B cell (primary cell): ENCODE measurements at regions not wholly inside any gene's neighbourhood (a gene's known extent, or its start where the extent isn't known, plus 50 kb on each side); places are given as distances from the start of the nearest gene placed in this dataset.

Experiments used
- ATAC-seq: fragments of 200-7000 bp; cut with Tn5 transposase; one replicate; pipeline ENCODE4 v1.10.0; 2021; ENCODE audit warnings: low read depth, mild to moderate bottlenecking, moderate number of reproducible peaks, moderate library complexity
- CTCF ChIA-PET: fragments of 350-600 bp; sonication (Branson Sonifier 250); formaldehyde crosslinking; loops from one replicate; lab custom pipeline; 2021; ENCODE audit warnings: antibody characterized with exemption, inconsistent platforms; lab: Charles Lee
- POLR2A ChIA-PET: fragments of 350-600 bp; sonication (Branson Sonifier 250); formaldehyde crosslinking; loops from one replicate; lab custom pipeline; 2021; ENCODE audit warnings: antibody characterized with exemption; lab: Charles Lee
- DNase-seq: peaks from one replicate; pipeline ENCODE4 v3.0.0; 2013
- H2AFZ ChIP-seq: 2 replicates; pipeline ENCODE4 v1.6.1; 2012; ENCODE audit warnings: mild to moderate bottlenecking, low read depth, low read length; ENCODE audit not compliant: insufficient read depth, poor library complexity, severe bottlenecking
- H3K27ac ChIP-seq, 2 donors: 1 replicate in 1 of 2; 2 replicates in 1 of 2; pipeline ENCODE4 v1.5.1; 2012 to 2013; ENCODE audit warnings: low read length in 2 of 2, mild to moderate bottlenecking in 2 of 2, moderate library complexity in 1 of 2
- H3K27me3 ChIP-seq, 4 experiments: fragments of 200-600 bp in 1 of 4; sonication (generic) in 1 of 4; replicated peaks in 1 of 4; 1 replicate in 2 of 4; 2 replicates in 2 of 4; pipeline versions ENCODE4 v1.6.1 to v1.7.0; 2013 to 2016; ENCODE audit warnings: low read length in 3 of 4, mild to moderate bottlenecking in 2 of 4, mixed read lengths in 1 of 4, moderate library complexity in 1 of 4; ENCODE audit not compliant: insufficient read depth in 4 of 4, control insufficient read depth in 3 of 4; ENCODE audit errors: control extremely low read depth in 1 of 4
- H3K36me3 ChIP-seq, 2 experiments: replicated peaks in 1 of 2; 1 replicate in 1 of 2; 2 replicates in 1 of 2; pipeline versions ENCODE4 v1.6.1 to v1.7.1; 2013; ENCODE audit warnings: low read length in 1 of 2; ENCODE audit not compliant: insufficient read depth in 2 of 2, control insufficient read depth in 1 of 2; ENCODE audit errors: control extremely low read depth in 1 of 2, extremely low read depth in 1 of 2
- H3K4me1 ChIP-seq, 2 donors: fragments of 200-600 bp in 1 of 2; sonication (generic) in 1 of 2; 1 replicate in 1 of 2; 2 replicates in 1 of 2; pipeline versions ENCODE4 v1.5.1 to v1.6.1; 2013 to 2017; ENCODE audit warnings: low read length in 2 of 2; ENCODE audit not compliant: control insufficient read depth in 2 of 2, insufficient read depth in 2 of 2
- H3K4me2 ChIP-seq: replicated peaks from 2 replicates; pipeline ENCODE3; 2012; ENCODE audit warnings: mild to moderate bottlenecking, low read depth, low read length; ENCODE audit not compliant: poor library complexity, severe bottlenecking
- H3K4me3 ChIP-seq, 5 experiments: fragments of 200-600 bp in 1 of 5; sonication (generic) in 1 of 5; 1 replicate in 3 of 5; 2 replicates in 2 of 5; pipeline versions ENCODE4 v1.5.1 to v1.7.0; 2011 to 2016; ENCODE audit warnings: low read length in 4 of 5, mild to moderate bottlenecking in 4 of 5, low read depth in 2 of 5, control low read depth in 1 of 5, moderate library complexity in 1 of 5; ENCODE audit not compliant: insufficient read depth in 1 of 5; ENCODE audit errors: control extremely low read depth in 1 of 5, extremely low read depth in 1 of 5
- H3K79me2 ChIP-seq: fragments of 200-600 bp; sonication (generic); one replicate; pipeline ENCODE4 v1.6.0; 2016; ENCODE audit warnings: low read length; ENCODE audit not compliant: control insufficient read depth, insufficient read depth
- H3K9ac ChIP-seq: fragments of 200-600 bp; sonication (generic); 2 replicates; pipeline ENCODE4 v1.6.1; 2017; ENCODE audit warnings: mild to moderate bottlenecking, low read length, moderate library complexity
- H3K9me3 ChIP-seq, 3 donors: one replicate each; pipeline versions ENCODE4 v1.6.1 to v1.7.1; 2013; ENCODE audit warnings: low read length in 2 of 3; ENCODE audit not compliant: control insufficient read depth in 2 of 3, insufficient read depth in 1 of 3; ENCODE audit errors: control extremely low read depth in 1 of 3
- H4K20me1 ChIP-seq: 2 replicates; pipeline ENCODE4 v1.6.0; 2012; ENCODE audit warnings: mild to moderate bottlenecking, low read length; ENCODE audit not compliant: insufficient read depth, control insufficient read depth, poor library complexity, severe bottlenecking
- H3K27ac Mint-ChIP-seq: one replicate; pipeline ENCODE4 v1.8.0; 2021; ENCODE audit warnings: mixed read lengths
- H3K27me3 Mint-ChIP-seq: one replicate; pipeline ENCODE4 v1.8.0; 2021; ENCODE audit warnings: mixed read lengths
- H3K4me1 Mint-ChIP-seq: one replicate; pipeline ENCODE4 v1.8.0; 2021; ENCODE audit warnings: mixed read lengths
- H3K4me3 Mint-ChIP-seq: one replicate; pipeline ENCODE4 v1.8.0; 2021; ENCODE audit warnings: mixed read lengths
- H3K9me3 Mint-ChIP-seq: one replicate; pipeline ENCODE4 v1.8.0; 2022; ENCODE audit warnings: mixed read lengths; ENCODE audit not compliant: insufficient read depth
- CTCF ChIP-seq: fragments of 200-600 bp; IDR thresholded peaks from one replicate; pipeline ENCODE4 v1.8.0; 2022; ENCODE audit warnings: antibody characterized with exemption, mild to moderate bottlenecking
- EZH2 ChIP-seq: IDR thresholded peaks from 2 replicates; pipeline ENCODE4 v1.6.1; 2012; ENCODE audit warnings: borderline replicate concordance, low read depth, mild to moderate bottlenecking, moderate library complexity, low read length; ENCODE audit not compliant: insufficient read depth, poor library complexity, severe bottlenecking
- WGBS: methylation state at CpG from one replicate; pipeline ENCODE4 v1.1.5; 2013; ENCODE audit warnings: missing lambda C conversion rate; ENCODE audit not compliant: insufficient coverage; 5-methylcytosine and 5-hydroxymethylcytosine counted together
- intact Hi-C: fragments of 100-400 bp; cut with micrococcal nuclease; formaldehyde crosslinking; loops from one replicate; pipeline ENCODE4 v1.10.0; 2022

GRCh38 chr3:13712682-13713180 is 163.8 kb downstream of the FBLN2 start:
- H3K4me3 Mint-ChIP-seq, result no peak overlapping the region
- H3K36me3 ChIP-seq, result no peaks in the 10 kb centered on the region
- peaks cover 11% of the 10 kb centered on the region for H3K9me3 Mint-ChIP-seq
- H3K4me1 Mint-ChIP-seq, result no peaks in the 10 kb centered on the region
- CTCF ChIA-PET, result no interaction called here
- DNase-seq, result no peak
- H3K79me2 ChIP-seq, result no peaks in the 10 kb centered on the region
- H4K20me1 ChIP-seq, result no peaks in the 10 kb centered on the region
- no peak overlapping the region for H2AFZ ChIP-seq
- WGBS, result 59% methylated on average over 3 of the region's 3 CpGs
- intact Hi-C loops, result no loop called here
- no peak overlapping the region for H3K27ac ChIP-seq
- H3K4me2 ChIP-seq, result no peak overlapping the region
- no peaks in the 10 kb centered on the region for H3K27me3 ChIP-seq
- H3K4me3 ChIP-seq, result no peak overlapping the region
- H3K27me3 Mint-ChIP-seq, result peaks cover 14% of the 10 kb centered on the region
- no peak for ATAC-seq
- no peak for TF ChIP-seq CTCF
- H3K9ac ChIP-seq, result no peak overlapping the region
- H3K9me3 ChIP-seq, result peaks cover 0 to 37% (median 0%) of the 10 kb centered on the region in 3 donors
- no peaks in the 10 kb centered on the region for H3K4me1 ChIP-seq
- POLR2A ChIA-PET, result no interaction called here
- H3K27ac Mint-ChIP-seq, result no peak overlapping the region

- no peak overlapping the region for H3K27ac ChIP-seq
- H3K79me2 ChIP-seq, result no peaks in the 10 kb centered on the region
- peaks cover 0 to 37% (median 0%) of the 10 kb centered on the region in 3 donors for H3K9me3 ChIP-seq
- intact Hi-C loops, result no loop called here
- TF ChIP-seq CTCF (no peak), EZH2 (no peak)
- no peak overlapping the region for H2AFZ ChIP-seq
- ChIA-PET CTCF (no interaction called here), POLR2A (no interaction called here)
- no peak overlapping the region for H3K4me3 Mint-ChIP-seq
- no peak overlapping the region for H3K4me3 ChIP-seq
- DNase-seq (no peak), ATAC-seq (no peak)
- H3K4me1 ChIP-seq, result no peaks in the 10 kb centered on the region
- no peaks in the 10 kb centered on the region for H3K27me3 ChIP-seq
- no peak overlapping the region for H3K27ac Mint-ChIP-seq
- H3K4me1 Mint-ChIP-seq, result no peaks in the 10 kb centered on the region
- H4K20me1 ChIP-seq, result no peaks in the 10 kb centered on the region
- H3K36me3 ChIP-seq, result no peaks in the 10 kb centered on the region
- no peak overlapping the region for H3K9ac ChIP-seq
- WGBS, result 65% methylated on average over 7 of the region's 9 CpGs
- H3K4me2 ChIP-seq, result no peak overlapping the region
- peaks cover 20% of the 10 kb centered on the region for H3K27me3 Mint-ChIP-seq
- H3K9me3 Mint-ChIP-seq, result peaks cover 11% of the 10 kb centered on the region
Observed at GRCh38 chr3:13711911-13712650, 163.2 kb downstream of the FBLN2 start.
